ENCODE measurements at regions not wholly inside any gene's neighbourhood (a gene's known extent, or its start where the extent isn't known, plus 50 kb on each side); places are given as distances from the start of the nearest gene placed in this dataset.
"Not testable (repeated sequence)": the region's sequence is repeated elsewhere in the genome, so short reads cannot be mapped to it uniquely, and the experiment has no call there.

- peak; percentile 17 for DNase-seq
Measured at GRCh38 chr5:155773680-155774079, 553.3 kb upstream of the SGCD start.

GRCh38 chr5:155780260-155780659, 546.7 kb upstream of the SGCD start:
- DNase-seq: no peak

- peak; percentile 74 for DNase-seq
Measured at GRCh38 chr5:155783246-155783645, 543.7 kb upstream of the SGCD start.

GRCh38 chr5:155783791-155784190, 543.2 kb upstream of the SGCD start:
- peak; percentile 53 for DNase-seq

GRCh38 chr5:155786108-155786507, 540.9 kb upstream of the SGCD start:
- DNase-seq: no peak

- no peak for DNase-seq
Measured at GRCh38 chr5:155792873-155793272, 534.1 kb upstream of the SGCD start.

GRCh38 chr5:155794795-155795194, 532.2 kb upstream of the SGCD start:
- DNase-seq: peak; percentile 53

GRCh38 chr5:155799308-155799707, 527.7 kb upstream of the SGCD start:
- DNase-seq: no peak

GRCh38 chr5:155807884-155808576, 518.9 kb upstream of the SGCD start:
- DNase-seq: no peak

- DNase-seq: no peak
Measured at GRCh38 chr5:155815248-155815647, 511.7 kb upstream of the SGCD start.

GRCh38 chr5:155822177-155822576, 504.8 kb upstream of the SGCD start:
- no peak for DNase-seq

GRCh38 chr5:155826611-155827507, 500.1 kb upstream of the SGCD start:
- peak; percentile 80 for DNase-seq

GRCh38 chr5:155827508-155827815, 499.5 kb upstream of the SGCD start:
- not testable (repeated sequence) for DNase-seq

GRCh38 chr5:155827949-155828348, 499.0 kb upstream of the SGCD start:
- DNase-seq: peak; percentile 10

GRCh38 chr5:155831491-155831890, 495.5 kb upstream of the SGCD start:
- no peak for DNase-seq

GRCh38 chr5:155833287-155833686, 493.7 kb upstream of the SGCD start:
- DNase-seq: peak; percentile 45

GRCh38 chr5:155834271-155834975, 492.5 kb upstream of the SGCD start:
- DNase-seq: no peak

- no peak for DNase-seq
Measured at GRCh38 chr5:155836089-155836803, 490.7 kb upstream of the SGCD start.

GRCh38 chr5:155838394-155838793, 488.6 kb upstream of the SGCD start:
- DNase-seq: no peak

GRCh38 chr5:155839251-155840037, 487.5 kb upstream of the SGCD start:
- DNase-seq: no peak

- peak; percentile 59 for DNase-seq
Measured at GRCh38 chr5:155844542-155844941, 482.4 kb upstream of the SGCD start.

GRCh38 chr5:155850370-155850769, 476.6 kb upstream of the SGCD start:
- DNase-seq: no peak
